ENCODE measurements at regions not wholly inside any gene's neighbourhood (a gene's known extent, or its start where the extent isn't known, plus 50 kb on each side); places are given as distances from the start of the nearest gene placed in this dataset.

DNA sequence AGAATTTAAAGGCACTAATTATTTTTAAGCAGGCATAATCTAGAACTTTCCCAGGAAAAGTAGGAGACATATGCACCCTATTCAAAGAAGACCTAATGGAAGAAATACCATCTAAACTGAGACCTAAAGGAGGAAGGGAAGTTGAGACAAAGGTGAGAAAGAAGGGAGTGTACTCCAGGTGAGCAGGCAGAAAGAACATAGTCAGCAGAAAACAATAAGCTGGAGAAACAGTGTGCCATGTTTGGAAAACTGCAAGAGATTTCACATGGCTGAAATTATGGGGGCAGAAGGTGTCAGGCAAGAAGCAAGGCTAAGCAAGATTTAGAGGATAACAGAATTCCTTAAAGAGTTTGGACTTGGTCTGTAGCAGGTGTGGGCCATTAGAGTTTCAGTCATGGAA, 167.0 kb upstream of the USP25 start:
- H3K4me3 ChIP-seq (replicated peaks; ENCODE audit: insufficient read depth, low read length): no peak overlapping the region
- DNase-seq (ENCODE audit: low read depth in 1 of 2, low spot score in 1 of 2): no peak
- no peak for TF ChIP-seq POLR2AphosphoS5 (IDR thresholded peaks at IDR 0.05; ENCODE audit: low read depth)
- TF ChIP-seq, protein P1, sequence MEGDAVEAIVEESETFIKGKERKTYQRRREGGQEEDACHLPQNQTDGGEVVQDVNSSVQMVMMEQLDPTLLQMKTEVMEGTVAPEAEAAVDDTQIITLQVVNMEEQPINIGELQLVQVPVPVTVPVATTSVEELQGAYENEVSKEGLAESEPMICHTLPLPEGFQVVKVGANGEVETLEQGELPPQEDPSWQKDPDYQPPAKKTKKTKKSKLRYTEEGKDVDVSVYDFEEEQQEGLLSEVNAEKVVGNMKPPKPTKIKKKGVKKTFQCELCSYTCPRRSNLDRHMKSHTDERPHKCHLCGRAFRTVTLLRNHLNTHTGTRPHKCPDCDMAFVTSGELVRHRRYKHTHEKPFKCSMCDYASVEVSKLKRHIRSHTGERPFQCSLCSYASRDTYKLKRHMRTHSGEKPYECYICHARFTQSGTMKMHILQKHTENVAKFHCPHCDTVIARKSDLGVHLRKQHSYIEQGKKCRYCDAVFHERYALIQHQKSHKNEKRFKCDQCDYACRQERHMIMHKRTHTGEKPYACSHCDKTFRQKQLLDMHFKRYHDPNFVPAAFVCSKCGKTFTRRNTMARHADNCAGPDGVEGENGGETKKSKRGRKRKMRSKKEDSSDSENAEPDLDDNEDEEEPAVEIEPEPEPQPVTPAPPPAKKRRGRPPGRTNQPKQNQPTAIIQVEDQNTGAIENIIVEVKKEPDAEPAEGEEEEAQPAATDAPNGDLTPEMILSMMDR (IDR thresholded peaks at IDR 0.05; ENCODE audit: insufficient read depth, low read length): no peak
- TF ChIP-seq, protein P2, sequence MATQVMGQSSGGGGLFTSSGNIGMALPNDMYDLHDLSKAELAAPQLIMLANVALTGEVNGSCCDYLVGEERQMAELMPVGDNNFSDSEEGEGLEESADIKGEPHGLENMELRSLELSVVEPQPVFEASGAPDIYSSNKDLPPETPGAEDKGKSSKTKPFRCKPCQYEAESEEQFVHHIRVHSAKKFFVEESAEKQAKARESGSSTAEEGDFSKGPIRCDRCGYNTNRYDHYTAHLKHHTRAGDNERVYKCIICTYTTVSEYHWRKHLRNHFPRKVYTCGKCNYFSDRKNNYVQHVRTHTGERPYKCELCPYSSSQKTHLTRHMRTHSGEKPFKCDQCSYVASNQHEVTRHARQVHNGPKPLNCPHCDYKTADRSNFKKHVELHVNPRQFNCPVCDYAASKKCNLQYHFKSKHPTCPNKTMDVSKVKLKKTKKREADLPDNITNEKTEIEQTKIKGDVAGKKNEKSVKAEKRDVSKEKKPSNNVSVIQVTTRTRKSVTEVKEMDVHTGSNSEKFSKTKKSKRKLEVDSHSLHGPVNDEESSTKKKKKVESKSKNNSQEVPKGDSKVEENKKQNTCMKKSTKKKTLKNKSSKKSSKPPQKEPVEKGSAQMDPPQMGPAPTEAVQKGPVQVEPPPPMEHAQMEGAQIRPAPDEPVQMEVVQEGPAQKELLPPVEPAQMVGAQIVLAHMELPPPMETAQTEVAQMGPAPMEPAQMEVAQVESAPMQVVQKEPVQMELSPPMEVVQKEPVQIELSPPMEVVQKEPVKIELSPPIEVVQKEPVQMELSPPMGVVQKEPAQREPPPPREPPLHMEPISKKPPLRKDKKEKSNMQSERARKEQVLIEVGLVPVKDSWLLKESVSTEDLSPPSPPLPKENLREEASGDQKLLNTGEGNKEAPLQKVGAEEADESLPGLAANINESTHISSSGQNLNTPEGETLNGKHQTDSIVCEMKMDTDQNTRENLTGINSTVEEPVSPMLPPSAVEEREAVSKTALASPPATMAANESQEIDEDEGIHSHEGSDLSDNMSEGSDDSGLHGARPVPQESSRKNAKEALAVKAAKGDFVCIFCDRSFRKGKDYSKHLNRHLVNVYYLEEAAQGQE (IDR thresholded peaks at IDR 0.05; ENCODE audit: insufficient replicate concordance, low read depth): no peak
- no peak for TF ChIP-seq SPI1 (IDR thresholded peaks at IDR 0.05; ENCODE audit: borderline replicate concordance, low read depth)
- TF ChIP-seq GABPA (IDR thresholded peaks at IDR 0.05; ENCODE audit: low read depth): no peak
- no peak overlapping the region for H3K27ac ChIP-seq (replicated peaks)
- no peaks in the 10 kb centered on the region for H3K27me3 ChIP-seq (ENCODE audit: insufficient read depth, poor library complexity, severe bottlenecking)

DNA sequence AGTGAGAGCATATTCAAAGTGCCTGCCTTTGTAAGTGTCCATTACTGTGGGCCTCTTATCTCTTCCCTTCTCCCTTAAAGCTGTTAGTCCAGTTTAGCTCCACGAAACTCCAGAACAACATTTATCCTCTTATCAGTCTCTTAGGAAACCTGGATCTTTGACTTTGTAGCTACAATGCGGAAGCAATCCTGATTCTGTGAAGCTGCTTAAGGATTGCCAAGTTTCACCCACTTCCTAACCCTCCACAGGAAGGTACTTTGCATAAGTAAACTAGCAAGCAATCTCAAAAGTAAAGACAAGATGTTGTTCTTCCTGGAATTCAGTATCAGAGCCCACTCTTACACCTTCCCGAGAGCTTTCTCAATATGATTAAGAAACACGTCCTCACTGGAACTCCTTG, 164.9 kb upstream of the USP25 start:
- no peak for DNase-seq (ENCODE audit: low read depth in 1 of 2, low spot score in 1 of 2)
- TF ChIP-seq, protein P1 (IDR thresholded peaks at IDR 0.05; ENCODE audit: insufficient read depth, low read length): no peak
- TF ChIP-seq GABPA (IDR thresholded peaks at IDR 0.05; ENCODE audit: low read depth) (no peak), POLR2AphosphoS5 (IDR thresholded peaks at IDR 0.05; ENCODE audit: low read depth) (no peak), SPI1 (IDR thresholded peaks at IDR 0.05; ENCODE audit: borderline replicate concordance, low read depth) (no peak)
- TF ChIP-seq, protein P2 (IDR thresholded peaks at IDR 0.05; ENCODE audit: insufficient replicate concordance, low read depth): no peak
- Histone ChIP-seq H3K27me3 (ENCODE audit: insufficient read depth, poor library complexity, severe bottlenecking) (no peaks in the 10 kb centered on the region), H3K27ac (replicated peaks) (no peak overlapping the region), H3K4me3 (replicated peaks; ENCODE audit: insufficient read depth, low read length) (no peak overlapping the region)

DNA sequence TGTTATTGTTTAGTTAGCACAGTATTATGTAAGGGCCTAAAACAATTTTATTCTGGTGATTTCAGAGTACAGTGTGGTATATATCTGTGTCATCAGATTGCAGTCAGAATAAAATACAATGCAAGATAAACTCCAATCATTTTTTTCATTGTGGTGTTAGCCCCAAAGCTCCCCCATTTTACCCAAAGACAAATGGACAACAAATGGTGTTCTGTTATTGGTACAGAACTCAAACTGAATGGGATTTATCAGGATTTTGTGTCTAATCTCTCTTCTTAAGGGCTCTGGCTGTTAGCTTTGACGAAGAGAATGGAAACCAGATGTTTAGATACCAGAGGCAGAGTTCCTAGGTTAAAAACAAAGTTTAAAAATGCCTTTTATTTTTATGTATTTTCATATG, 163.1 kb upstream of the USP25 start:
- no peak for DNase-seq (ENCODE audit: low read depth in 1 of 2, low spot score in 1 of 2)
- H3K4me3 ChIP-seq (replicated peaks; ENCODE audit: insufficient read depth, low read length): no peak overlapping the region
- TF ChIP-seq, protein P2 (IDR thresholded peaks at IDR 0.05; ENCODE audit: insufficient replicate concordance, low read depth): no peak
- TF ChIP-seq SPI1 (IDR thresholded peaks at IDR 0.05; ENCODE audit: borderline replicate concordance, low read depth) (no peak), GABPA (IDR thresholded peaks at IDR 0.05; ENCODE audit: low read depth) (no peak), POLR2AphosphoS5 (IDR thresholded peaks at IDR 0.05; ENCODE audit: low read depth) (no peak)
- TF ChIP-seq, protein P1 (IDR thresholded peaks at IDR 0.05; ENCODE audit: insufficient read depth, low read length): no peak
- H3K27me3 ChIP-seq (ENCODE audit: insufficient read depth, poor library complexity, severe bottlenecking): no peaks in the 10 kb centered on the region
- H3K27ac ChIP-seq (replicated peaks): no peak overlapping the region
